ENCODE measurements at regions not wholly inside any gene's neighbourhood (a gene's known extent, or its start where the extent isn't known, plus 50 kb on each side); places are given as distances from the start of the nearest gene placed in this dataset.

- Histone ChIP-seq H3K4me1 (ENCODE audit: control insufficient read depth, insufficient read depth, low read length) (peaks cover 27% of the 10 kb centered on the region), H3K9me3 (ENCODE audit: control insufficient read depth, low read length) (no peaks in the 10 kb centered on the region), H3K36me3 (ENCODE audit: control insufficient read depth, insufficient read depth, low read length, severe bottlenecking) (no peaks in the 10 kb centered on the region), H3K4me3 (ENCODE audit: low read length) (no peak overlapping the region), H3K27me3 (replicated peaks; ENCODE audit: control insufficient read depth, insufficient read depth, low read length) (no peaks in the 10 kb centered on the region), H3K9ac (ENCODE audit: low read length) (no peak overlapping the region)
- no peak for DNase-seq (ENCODE audit: low read depth)
Observed at GRCh38 chr6:43921039-43921438, 151.0 kb downstream of the VEGFA start.

DNA sequence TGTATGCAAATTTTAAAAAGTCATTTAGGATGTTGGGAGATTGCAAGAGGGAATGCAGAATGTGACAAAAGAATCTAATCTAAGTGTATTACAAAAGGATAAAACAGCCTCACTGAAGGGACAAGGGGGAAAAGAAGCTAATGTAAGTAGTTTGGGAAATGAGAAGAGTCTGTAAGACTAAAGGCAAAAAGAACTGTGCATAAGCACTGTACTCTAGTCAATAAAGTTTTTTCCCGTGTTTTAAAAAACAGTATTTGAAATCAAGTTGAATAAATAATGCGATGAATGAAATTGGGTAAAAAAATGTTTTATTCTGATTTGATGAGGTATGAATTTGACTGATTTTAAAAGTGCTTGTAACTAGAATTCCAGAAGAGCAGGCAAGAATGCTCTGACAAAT is 149.8 kb downstream of the VEGFA start:
- DNase-seq (ENCODE audit: low read depth), result no peak
- H3K36me3 ChIP-seq (ENCODE audit: control insufficient read depth, insufficient read depth, low read length, severe bottlenecking), result no peaks in the 10 kb centered on the region
- H3K9ac ChIP-seq (ENCODE audit: low read length), result no peak overlapping the region
- no peaks in the 10 kb centered on the region for H3K27me3 ChIP-seq (replicated peaks; ENCODE audit: control insufficient read depth, insufficient read depth, low read length)
- no peak overlapping the region for H3K4me3 ChIP-seq (ENCODE audit: low read length)
- H3K9me3 ChIP-seq (ENCODE audit: control insufficient read depth, low read length), result no peaks in the 10 kb centered on the region
- peaks cover 31% of the 10 kb centered on the region for H3K4me1 ChIP-seq (ENCODE audit: control insufficient read depth, insufficient read depth, low read length)

DNA sequence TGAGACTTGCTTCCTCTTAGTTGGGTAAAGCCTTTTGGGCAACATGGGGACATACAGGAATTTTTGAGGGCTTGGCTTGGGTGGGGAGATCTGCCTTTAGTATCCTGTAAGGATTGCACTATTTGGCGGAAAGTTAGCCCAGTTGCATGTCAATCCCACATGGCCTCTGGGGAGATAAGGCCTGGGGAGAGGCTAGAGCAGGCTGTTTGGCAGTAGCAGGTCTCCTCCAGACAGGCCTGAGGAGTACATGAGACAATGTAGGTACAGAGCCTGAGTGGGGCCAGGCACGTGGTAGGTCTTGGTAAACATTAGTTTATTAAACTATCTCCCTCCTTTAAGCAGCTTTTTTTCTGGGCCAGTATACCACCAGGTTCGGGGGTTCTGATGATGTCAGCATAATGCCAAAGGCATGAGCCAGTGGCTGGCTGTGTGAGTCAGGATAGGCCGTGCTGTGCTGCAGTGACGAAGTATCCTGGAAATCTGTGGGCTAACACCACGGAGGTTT is 147.9 kb downstream of the VEGFA start:
- no peaks in the 10 kb centered on the region for H3K27me3 ChIP-seq (replicated peaks; ENCODE audit: control insufficient read depth, insufficient read depth, low read length)
- H3K9me3 ChIP-seq (ENCODE audit: control insufficient read depth, low read length), result no peaks in the 10 kb centered on the region
- no peak overlapping the region for H3K4me3 ChIP-seq (ENCODE audit: low read length)
- no peak overlapping the region for H3K9ac ChIP-seq (ENCODE audit: low read length)
- peaks cover 31% of the 10 kb centered on the region for H3K4me1 ChIP-seq (ENCODE audit: control insufficient read depth, insufficient read depth, low read length)
- no peak for DNase-seq (ENCODE audit: low read depth)
- no peaks in the 10 kb centered on the region for H3K36me3 ChIP-seq (ENCODE audit: control insufficient read depth, insufficient read depth, low read length, severe bottlenecking)

- no peak overlapping the region for H3K9ac ChIP-seq (ENCODE audit: low read length)
- no peaks in the 10 kb centered on the region for H3K36me3 ChIP-seq (ENCODE audit: control insufficient read depth, insufficient read depth, low read length, severe bottlenecking)
- peaks cover 31% of the 10 kb centered on the region for H3K4me1 ChIP-seq (ENCODE audit: control insufficient read depth, insufficient read depth, low read length)
- H3K9me3 ChIP-seq (ENCODE audit: control insufficient read depth, low read length), result no peaks in the 10 kb centered on the region
- H3K27me3 ChIP-seq (replicated peaks; ENCODE audit: control insufficient read depth, insufficient read depth, low read length), result no peaks in the 10 kb centered on the region
- H3K4me3 ChIP-seq (ENCODE audit: low read length), result no peak overlapping the region
- DNase-seq (ENCODE audit: low read depth), result peak; percentile 18
Observed at GRCh38 chr6:43916924-43917877, 147.2 kb downstream of the VEGFA start.

DNA sequence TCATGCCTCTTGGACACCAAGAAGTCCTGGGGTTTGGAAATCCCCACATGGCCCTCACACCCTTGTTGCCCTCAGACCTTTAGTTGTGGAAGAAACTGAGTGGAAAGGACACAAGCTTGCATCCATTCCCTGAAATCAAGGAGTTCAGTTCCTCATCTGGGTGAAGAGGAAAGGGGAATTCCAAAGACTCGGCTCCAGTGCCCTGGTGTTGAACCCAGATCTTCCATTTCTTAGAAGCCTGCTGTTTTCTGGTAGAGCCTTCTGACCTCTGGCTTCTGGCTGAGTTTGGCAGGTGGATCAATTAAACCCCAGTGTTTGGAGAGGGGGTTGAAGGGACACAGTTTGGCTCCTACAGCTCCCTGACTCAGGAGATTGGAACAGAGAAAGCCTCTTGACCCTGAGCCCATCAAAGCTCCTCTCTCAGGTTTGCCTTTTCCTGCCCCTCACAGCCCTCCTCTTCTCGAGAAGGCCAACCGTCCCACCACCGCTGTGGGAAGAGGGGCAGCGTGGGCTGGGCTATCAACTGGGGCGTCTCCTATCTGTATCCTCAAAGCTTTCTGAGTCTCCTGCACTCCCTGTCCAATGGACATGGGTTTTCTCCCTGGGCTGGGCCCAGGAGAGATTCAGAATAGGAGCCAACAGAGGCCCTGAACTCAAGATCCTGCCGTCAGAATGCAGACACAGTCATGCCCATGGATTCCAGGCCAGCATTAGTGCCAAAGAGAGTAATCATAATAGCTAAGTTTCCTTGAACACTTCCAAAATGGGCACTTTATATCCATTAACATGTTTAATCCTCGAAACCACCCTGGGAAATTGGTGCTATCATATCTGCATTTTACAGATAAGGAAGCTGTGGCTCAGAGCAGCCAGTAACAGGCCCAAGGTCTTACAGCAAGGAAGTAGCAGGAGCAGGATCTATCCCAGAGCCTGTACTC is 146.2 kb downstream of the VEGFA start:
- peaks cover 6% of the 10 kb centered on the region for H3K27me3 ChIP-seq (replicated peaks; ENCODE audit: control insufficient read depth, insufficient read depth, low read length)
- H3K4me3 ChIP-seq (ENCODE audit: low read length), result no peak overlapping the region
- no peaks in the 10 kb centered on the region for H3K9me3 ChIP-seq (ENCODE audit: control insufficient read depth, low read length)
- peak; percentile 29 for DNase-seq (ENCODE audit: low read depth)
- H3K4me1 ChIP-seq (ENCODE audit: control insufficient read depth, insufficient read depth, low read length), result peaks cover 31% of the 10 kb centered on the region
- H3K9ac ChIP-seq (ENCODE audit: low read length), result no peak overlapping the region
- no peaks in the 10 kb centered on the region for H3K36me3 ChIP-seq (ENCODE audit: control insufficient read depth, insufficient read depth, low read length, severe bottlenecking)

DNA sequence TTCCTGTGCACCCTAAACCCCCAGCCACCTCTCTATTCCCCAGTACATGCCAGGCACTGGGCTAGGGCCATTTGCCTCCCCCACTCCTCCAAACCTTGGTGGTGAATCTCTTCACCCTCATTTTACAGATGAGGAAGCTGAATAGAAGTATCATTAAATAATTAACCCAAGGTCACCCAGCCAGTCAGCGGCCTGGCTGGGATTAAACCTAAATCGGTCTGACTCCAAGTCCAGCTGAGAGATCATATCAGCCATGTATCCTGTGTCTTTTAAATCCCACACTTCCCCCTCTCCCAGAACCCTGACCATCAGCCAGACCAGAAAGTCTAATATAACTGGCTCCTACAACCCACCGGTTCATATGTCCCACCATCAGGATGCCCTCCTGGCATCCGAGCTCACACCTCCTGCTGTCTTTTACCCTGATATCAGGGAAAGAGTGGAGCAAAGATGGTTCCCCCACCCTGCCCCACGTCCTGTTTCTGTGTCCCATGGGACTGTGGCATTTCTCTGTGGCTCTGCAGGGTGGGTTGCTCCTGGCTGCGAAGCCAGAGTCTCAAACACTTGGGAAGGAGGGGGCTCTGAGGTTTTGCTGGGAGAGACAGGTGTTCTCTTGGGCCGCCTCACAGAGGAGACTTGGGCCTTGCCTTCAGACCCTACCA is 145.3 kb downstream of the VEGFA start:
- Histone ChIP-seq H3K9ac (ENCODE audit: low read length) (no peak overlapping the region), H3K27me3 (replicated peaks; ENCODE audit: control insufficient read depth, insufficient read depth, low read length) (peaks cover 6% of the 10 kb centered on the region), H3K4me1 (ENCODE audit: control insufficient read depth, insufficient read depth, low read length) (peaks cover 40% of the 10 kb centered on the region), H3K4me3 (ENCODE audit: low read length) (no peak overlapping the region), H3K36me3 (ENCODE audit: control insufficient read depth, insufficient read depth, low read length, severe bottlenecking) (no peaks in the 10 kb centered on the region), H3K9me3 (ENCODE audit: control insufficient read depth, low read length) (no peaks in the 10 kb centered on the region)
- DNase-seq (ENCODE audit: low read depth), result no peak

DNA sequence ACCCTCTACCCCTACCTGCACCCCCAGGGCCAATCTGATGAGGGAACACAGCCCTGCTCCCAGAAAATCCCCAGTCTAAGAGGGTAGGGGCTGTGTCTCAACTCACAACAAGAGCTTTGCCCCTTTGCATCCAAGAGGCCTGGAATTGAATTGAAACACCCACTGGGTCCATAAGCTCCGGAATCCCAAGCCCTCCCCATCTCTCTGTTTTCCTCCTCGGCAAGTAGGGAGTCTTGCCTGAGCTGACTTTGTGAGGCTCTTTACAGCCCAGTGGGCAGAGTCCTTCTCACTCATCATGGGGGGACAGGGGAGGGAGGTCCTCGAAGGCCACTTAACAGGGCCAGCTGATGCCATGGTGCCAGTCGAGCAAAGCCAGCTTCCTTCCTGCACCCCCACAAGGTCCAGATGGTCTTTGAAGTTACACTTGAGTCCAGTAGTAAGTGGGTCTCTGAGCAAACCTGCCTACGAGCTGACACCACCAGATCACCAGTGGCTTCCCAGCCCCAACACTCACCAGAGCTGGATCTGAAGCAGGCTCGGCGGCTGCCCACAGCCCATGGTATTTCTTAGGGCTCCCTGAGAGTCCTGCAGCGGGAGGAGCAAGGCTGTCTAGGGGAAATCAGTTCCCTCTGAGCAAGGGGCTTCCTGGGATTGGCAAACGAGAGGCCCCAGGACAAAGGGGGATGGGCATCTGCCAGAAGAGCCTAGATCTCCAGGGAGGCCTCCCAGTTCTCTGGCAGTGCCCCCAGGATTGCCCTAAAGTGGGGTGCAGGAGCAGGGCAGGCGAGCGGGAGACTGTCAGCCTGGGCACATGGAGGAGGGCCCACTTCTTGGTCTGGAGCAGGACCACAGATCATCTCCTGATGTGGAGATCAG is 144.5 kb downstream of the VEGFA start:
- Histone ChIP-seq H3K9ac (ENCODE audit: low read length) (no peak overlapping the region), H3K9me3 (ENCODE audit: control insufficient read depth, low read length) (no peaks in the 10 kb centered on the region), H3K4me1 (ENCODE audit: control insufficient read depth, insufficient read depth, low read length) (peaks cover 40% of the 10 kb centered on the region), H3K36me3 (ENCODE audit: control insufficient read depth, insufficient read depth, low read length, severe bottlenecking) (no peaks in the 10 kb centered on the region), H3K27me3 (replicated peaks; ENCODE audit: control insufficient read depth, insufficient read depth, low read length) (peaks cover 6% of the 10 kb centered on the region), H3K4me3 (ENCODE audit: low read length) (no peak overlapping the region)
- no peak for DNase-seq (ENCODE audit: low read depth)

- no peaks in the 10 kb centered on the region for H3K9me3 ChIP-seq (ENCODE audit: control insufficient read depth, low read length)
- H3K27me3 ChIP-seq (replicated peaks; ENCODE audit: control insufficient read depth, insufficient read depth, low read length), result peaks cover 6% of the 10 kb centered on the region
- no peak for DNase-seq (ENCODE audit: low read depth)
- H3K9ac ChIP-seq (ENCODE audit: low read length), result no peak overlapping the region
- peaks cover 39% of the 10 kb centered on the region for H3K4me1 ChIP-seq (ENCODE audit: control insufficient read depth, insufficient read depth, low read length)
- H3K36me3 ChIP-seq (ENCODE audit: control insufficient read depth, insufficient read depth, low read length, severe bottlenecking), result no peaks in the 10 kb centered on the region
- H3K4me3 ChIP-seq (ENCODE audit: low read length), result no peak overlapping the region
Observed at GRCh38 chr6:43913375-43914271, 143.6 kb downstream of the VEGFA start.

GRCh38 chr6:43912598-43913371 is 142.8 kb downstream of the VEGFA start:
- no peaks in the 10 kb centered on the region for H3K36me3 ChIP-seq (ENCODE audit: control insufficient read depth, insufficient read depth, low read length, severe bottlenecking)
- no peak for DNase-seq (ENCODE audit: low read depth)
- no peak overlapping the region for H3K9ac ChIP-seq (ENCODE audit: low read length)
- peaks cover 31% of the 10 kb centered on the region for H3K4me1 ChIP-seq (ENCODE audit: control insufficient read depth, insufficient read depth, low read length)
- peaks cover 6% of the 10 kb centered on the region for H3K27me3 ChIP-seq (replicated peaks; ENCODE audit: control insufficient read depth, insufficient read depth, low read length)
- no peaks in the 10 kb centered on the region for H3K9me3 ChIP-seq (ENCODE audit: control insufficient read depth, low read length)
- no peak overlapping the region for H3K4me3 ChIP-seq (ENCODE audit: low read length)
